ENCODE measurements at regions not wholly inside any gene's neighbourhood (a gene's known extent, or its start where the extent isn't known, plus 50 kb on each side); places are given as distances from the start of the nearest gene placed in this dataset.

- no peaks in the 10 kb centered on the region for H3K4me1 ChIP-seq (ENCODE audit: control insufficient read depth in 3 of 3, insufficient read depth in 3 of 3, low read length in 3 of 3)
- no peak overlapping the region for H3K4me3 ChIP-seq (ENCODE audit: low read length in 3 of 3)
- H3K9me3 ChIP-seq (ENCODE audit: control insufficient read depth in 3 of 3, low read length in 3 of 3), result no peaks in the 10 kb centered on the region
- H3K9ac ChIP-seq (ENCODE audit: low read depth in 1 of 3, low read length in 3 of 3), result no peak overlapping the region
- no peaks in the 10 kb centered on the region for H3K27me3 ChIP-seq (ENCODE audit: control insufficient read depth in 3 of 3, insufficient read depth in 3 of 3, low read length in 3 of 3)
- no peak overlapping the region for H3K27ac ChIP-seq (ENCODE audit: low read depth, low read length)
- H3K36me3 ChIP-seq (ENCODE audit: control insufficient read depth in 3 of 3, insufficient read depth in 3 of 3, low read length in 3 of 3), result no peaks in the 10 kb centered on the region
Observed at GRCh38 chr14:53881161-53881871, 75.3 kb downstream of the BMP4 start.

GRCh38 chr14:53880761-53881160 is 75.9 kb downstream of the BMP4 start:
- no peak overlapping the region for H3K9ac ChIP-seq (ENCODE audit: low read depth in 1 of 3, low read length in 3 of 3)
- no peaks in the 10 kb centered on the region for H3K36me3 ChIP-seq (ENCODE audit: control insufficient read depth in 3 of 3, insufficient read depth in 3 of 3, low read length in 3 of 3)
- H3K4me1 ChIP-seq (ENCODE audit: control insufficient read depth in 3 of 3, insufficient read depth in 3 of 3, low read length in 3 of 3), result no peaks in the 10 kb centered on the region
- H3K9me3 ChIP-seq (ENCODE audit: control insufficient read depth in 3 of 3, low read length in 3 of 3), result peaks cover 0 to 2% (median 0%) of the 10 kb centered on the region in 3 donors
- H3K27me3 ChIP-seq (ENCODE audit: control insufficient read depth in 3 of 3, insufficient read depth in 3 of 3, low read length in 3 of 3), result no peaks in the 10 kb centered on the region
- H3K4me3 ChIP-seq (ENCODE audit: low read length in 3 of 3), result no peak overlapping the region
- H3K27ac ChIP-seq (ENCODE audit: low read depth, low read length), result no peak overlapping the region

GRCh38 chr14:53879747-53880146 is 76.9 kb downstream of the BMP4 start:
- no peaks in the 10 kb centered on the region for H3K36me3 ChIP-seq (ENCODE audit: control insufficient read depth in 3 of 3, insufficient read depth in 3 of 3, low read length in 3 of 3)
- H3K27me3 ChIP-seq (ENCODE audit: control insufficient read depth in 3 of 3, insufficient read depth in 3 of 3, low read length in 3 of 3), result no peaks in the 10 kb centered on the region
- H3K4me1 ChIP-seq (ENCODE audit: control insufficient read depth in 3 of 3, insufficient read depth in 3 of 3, low read length in 3 of 3), result no peaks in the 10 kb centered on the region
- no peak overlapping the region for H3K9ac ChIP-seq (ENCODE audit: low read depth in 1 of 3, low read length in 3 of 3)
- no peak overlapping the region for H3K4me3 ChIP-seq (ENCODE audit: low read length in 3 of 3)
- H3K9me3 ChIP-seq (ENCODE audit: control insufficient read depth in 3 of 3, low read length in 3 of 3), result peaks cover 0 to 2% (median 0%) of the 10 kb centered on the region in 3 donors
- H3K27ac ChIP-seq (ENCODE audit: low read depth, low read length), result peak overlapping the region; percentile 57

GRCh38 chr14:53879022-53879686 is 77.5 kb downstream of the BMP4 start:
- no peak overlapping the region for H3K4me3 ChIP-seq (ENCODE audit: low read length in 3 of 3)
- H3K9ac ChIP-seq (ENCODE audit: low read depth in 1 of 3, low read length in 3 of 3), result no peak overlapping the region
- H3K27ac ChIP-seq (ENCODE audit: low read depth, low read length), result peak overlapping the region; percentile 57
- peaks cover 0 to 2% (median 0%) of the 10 kb centered on the region in 3 donors for H3K9me3 ChIP-seq (ENCODE audit: control insufficient read depth in 3 of 3, low read length in 3 of 3)
- H3K4me1 ChIP-seq (ENCODE audit: control insufficient read depth in 3 of 3, insufficient read depth in 3 of 3, low read length in 3 of 3), result peaks cover 0 to 3% (median 0%) of the 10 kb centered on the region in 3 donors
- H3K36me3 ChIP-seq (ENCODE audit: control insufficient read depth in 3 of 3, insufficient read depth in 3 of 3, low read length in 3 of 3), result no peaks in the 10 kb centered on the region
- no peaks in the 10 kb centered on the region for H3K27me3 ChIP-seq (ENCODE audit: control insufficient read depth in 3 of 3, insufficient read depth in 3 of 3, low read length in 3 of 3)

- Histone ChIP-seq H3K27ac (ENCODE audit: low read depth, low read length) (no peak overlapping the region), H3K36me3 (ENCODE audit: control insufficient read depth in 3 of 3, insufficient read depth in 3 of 3, low read length in 3 of 3) (no peaks in the 10 kb centered on the region), H3K9me3 (ENCODE audit: control insufficient read depth in 3 of 3, low read length in 3 of 3) (peaks cover 0 to 2% (median 0%) of the 10 kb centered on the region in 3 donors), H3K4me1 (ENCODE audit: control insufficient read depth in 3 of 3, insufficient read depth in 3 of 3, low read length in 3 of 3) (peaks cover 0 to 3% (median 0%) of the 10 kb centered on the region in 3 donors), H3K4me3 (ENCODE audit: low read length in 3 of 3) (no peak overlapping the region), H3K27me3 (ENCODE audit: control insufficient read depth in 3 of 3, insufficient read depth in 3 of 3, low read length in 3 of 3) (no peaks in the 10 kb centered on the region), H3K9ac (ENCODE audit: low read depth in 1 of 3, low read length in 3 of 3) (no peak overlapping the region)
Observed at GRCh38 chr14:53875324-53875897, 81.2 kb downstream of the BMP4 start.

GRCh38 chr14:53874704-53875103 is 81.9 kb downstream of the BMP4 start:
- H3K36me3 ChIP-seq (ENCODE audit: control insufficient read depth in 3 of 3, insufficient read depth in 3 of 3, low read length in 3 of 3), result no peaks in the 10 kb centered on the region
- H3K27me3 ChIP-seq (ENCODE audit: control insufficient read depth in 3 of 3, insufficient read depth in 3 of 3, low read length in 3 of 3), result no peaks in the 10 kb centered on the region
- peaks cover 0 to 3% (median 0%) of the 10 kb centered on the region in 3 donors for H3K4me1 ChIP-seq (ENCODE audit: control insufficient read depth in 3 of 3, insufficient read depth in 3 of 3, low read length in 3 of 3)
- no peak overlapping the region for H3K9ac ChIP-seq (ENCODE audit: low read depth in 1 of 3, low read length in 3 of 3)
- H3K27ac ChIP-seq (ENCODE audit: low read depth, low read length), result no peak overlapping the region
- H3K4me3 ChIP-seq (ENCODE audit: low read length in 3 of 3), result no peak overlapping the region
- H3K9me3 ChIP-seq (ENCODE audit: control insufficient read depth in 3 of 3, low read length in 3 of 3), result peaks cover 0 to 2% (median 0%) of the 10 kb centered on the region in 3 donors

- Histone ChIP-seq H3K4me3 (ENCODE audit: low read length in 3 of 3) (no peak overlapping the region), H3K9me3 (ENCODE audit: control insufficient read depth in 3 of 3, low read length in 3 of 3) (peaks cover 0 to 2% (median 0%) of the 10 kb centered on the region in 3 donors), H3K9ac (ENCODE audit: low read depth in 1 of 3, low read length in 3 of 3) (no peak overlapping the region), H3K36me3 (ENCODE audit: control insufficient read depth in 3 of 3, insufficient read depth in 3 of 3, low read length in 3 of 3) (no peaks in the 10 kb centered on the region), H3K27ac (ENCODE audit: low read depth, low read length) (no peak overlapping the region), H3K27me3 (ENCODE audit: control insufficient read depth in 3 of 3, insufficient read depth in 3 of 3, low read length in 3 of 3) (no peaks in the 10 kb centered on the region), H3K4me1 (ENCODE audit: control insufficient read depth in 3 of 3, insufficient read depth in 3 of 3, low read length in 3 of 3) (peaks cover 0 to 3% (median 0%) of the 10 kb centered on the region in 3 donors)
Observed at GRCh38 chr14:53872681-53873089, 83.9 kb downstream of the BMP4 start.

GRCh38 chr14:53871951-53872350 is 84.7 kb downstream of the BMP4 start:
- Histone ChIP-seq H3K27ac (ENCODE audit: low read depth, low read length) (no peak overlapping the region), H3K27me3 (ENCODE audit: control insufficient read depth in 3 of 3, insufficient read depth in 3 of 3, low read length in 3 of 3) (no peaks in the 10 kb centered on the region), H3K36me3 (ENCODE audit: control insufficient read depth in 3 of 3, insufficient read depth in 3 of 3, low read length in 3 of 3) (no peaks in the 10 kb centered on the region), H3K4me1 (ENCODE audit: control insufficient read depth in 3 of 3, insufficient read depth in 3 of 3, low read length in 3 of 3) (peaks cover 0 to 3% (median 0%) of the 10 kb centered on the region in 3 donors), H3K9ac (ENCODE audit: low read depth in 1 of 3, low read length in 3 of 3) (no peak overlapping the region), H3K4me3 (ENCODE audit: low read length in 3 of 3) (no peak overlapping the region), H3K9me3 (ENCODE audit: control insufficient read depth in 3 of 3, low read length in 3 of 3) (peaks cover 0 to 2% (median 0%) of the 10 kb centered on the region in 3 donors)

GRCh38 chr14:53871011-53871410 is 85.6 kb downstream of the BMP4 start:
- H3K27me3 ChIP-seq (ENCODE audit: control insufficient read depth in 3 of 3, insufficient read depth in 3 of 3, low read length in 3 of 3), result no peaks in the 10 kb centered on the region
- H3K27ac ChIP-seq (ENCODE audit: low read depth, low read length), result no peak overlapping the region
- peaks cover 0 to 2% (median 0%) of the 10 kb centered on the region in 3 donors for H3K9me3 ChIP-seq (ENCODE audit: control insufficient read depth in 3 of 3, low read length in 3 of 3)
- H3K4me3 ChIP-seq (ENCODE audit: low read length in 3 of 3), result no peak overlapping the region
- no peaks in the 10 kb centered on the region for H3K36me3 ChIP-seq (ENCODE audit: control insufficient read depth in 3 of 3, insufficient read depth in 3 of 3, low read length in 3 of 3)
- H3K4me1 ChIP-seq (ENCODE audit: control insufficient read depth in 3 of 3, insufficient read depth in 3 of 3, low read length in 3 of 3), result peaks cover 0 to 3% (median 0%) of the 10 kb centered on the region in 3 donors
- no peak overlapping the region for H3K9ac ChIP-seq (ENCODE audit: low read depth in 1 of 3, low read length in 3 of 3)

- Histone ChIP-seq H3K36me3 (ENCODE audit: control insufficient read depth in 3 of 3, insufficient read depth in 3 of 3, low read length in 3 of 3) (no peaks in the 10 kb centered on the region), H3K4me3 (ENCODE audit: low read length in 3 of 3) (no peak overlapping the region), H3K9me3 (ENCODE audit: control insufficient read depth in 3 of 3, low read length in 3 of 3) (no peaks in the 10 kb centered on the region), H3K27ac (ENCODE audit: low read depth, low read length) (no peak overlapping the region), H3K27me3 (ENCODE audit: control insufficient read depth in 3 of 3, insufficient read depth in 3 of 3, low read length in 3 of 3) (no peaks in the 10 kb centered on the region), H3K9ac (ENCODE audit: low read depth in 1 of 3, low read length in 3 of 3) (no peak overlapping the region), H3K4me1 (ENCODE audit: control insufficient read depth in 3 of 3, insufficient read depth in 3 of 3, low read length in 3 of 3) (no peaks in the 10 kb centered on the region)
Observed at GRCh38 chr14:53865711-53866110, 90.9 kb downstream of the BMP4 start.

Measured in skeletal muscle tissue (tissue), 3 donors.